Suprapubic skin (tissue), 4 donors: ENCODE measurements at regions not wholly inside any gene's neighbourhood (a gene's known extent, or its start where the extent isn't known, plus 50 kb on each side); places are given as distances from the start of the nearest gene placed in this dataset.

ENCODE experiments used
- DNase-seq, 2 donors: peaks; one replicate each; pipeline ENCODE4 v3.0.0-alpha.2; 2019; ENCODE audit warnings: low spot score in 2 of 2
- H3K27ac ChIP-seq: fragments of 200-600 bp; sonication (generic); one replicate; pipeline ENCODE4 v1.5.1; 2019
- H3K27me3 ChIP-seq: fragments of 200-600 bp; sonication (generic); one replicate; pipeline ENCODE4 v1.5.1; 2019
- H3K36me3 ChIP-seq: fragments of 200-600 bp; sonication (generic); one replicate; pipeline ENCODE4 v1.5.1; 2019
- H3K4me1 ChIP-seq: fragments of 200-600 bp; sonication (generic); one replicate; pipeline ENCODE4 v1.5.1; 2019
- H3K4me3 ChIP-seq: fragments of 200-600 bp; sonication (generic); one replicate; pipeline ENCODE4 v1.5.1; 2019; ENCODE audit warnings: mild to moderate bottlenecking
- H3K9me3 ChIP-seq: fragments of 200-600 bp; sonication (generic); one replicate; pipeline ENCODE4 v1.5.1; 2019
- EP300 ChIP-seq: sonication (generic); formaldehyde crosslinking; IDR thresholded peaks from one replicate; pipeline ENCODE4 v1.6.1; 2017; ENCODE audit warnings: antibody characterized with exemption
- POLR2A ChIP-seq, 2 donors: fragments of 450-650 bp; IDR thresholded peaks; one replicate each; pipeline ENCODE4 v1.6.1; 2017; ENCODE audit warnings: antibody characterized with exemption in 2 of 2, mild to moderate bottlenecking in 2 of 2, moderate library complexity in 2 of 2
- POLR2AphosphoS5 ChIP-seq, 3 donors: sonication (generic); formaldehyde crosslinking; IDR thresholded peaks; one replicate each; pipeline ENCODE4 v1.6.1; 2017; ENCODE audit warnings: antibody characterized with exemption in 3 of 3
- WGBS: methylation state at CpG from one replicate; pipeline ENCODE4 v1.1.5; 2018; 5-methylcytosine and 5-hydroxymethylcytosine counted together
- TF ChIP-seq, protein P1 (sequence below), 2 donors: fragments of 200-600 bp in 1 of 2; fragments of 450-650 bp in 1 of 2; sonication (generic) in 1 of 2; IDR thresholded peaks; one replicate each; pipeline ENCODE4 v1.5.1; 2016 to 2019; ENCODE audit warnings: antibody characterized with exemption in 2 of 2, mild to moderate bottlenecking in 1 of 2, moderate library complexity in 1 of 2

GRCh38 chr2:217749008-217749407, 253.8 kb downstream of the TNS1 start:
- DNase-seq = no peak
- Histone ChIP-seq H3K27ac (no peak overlapping the region), H3K4me3 (no peak overlapping the region)

DNA sequence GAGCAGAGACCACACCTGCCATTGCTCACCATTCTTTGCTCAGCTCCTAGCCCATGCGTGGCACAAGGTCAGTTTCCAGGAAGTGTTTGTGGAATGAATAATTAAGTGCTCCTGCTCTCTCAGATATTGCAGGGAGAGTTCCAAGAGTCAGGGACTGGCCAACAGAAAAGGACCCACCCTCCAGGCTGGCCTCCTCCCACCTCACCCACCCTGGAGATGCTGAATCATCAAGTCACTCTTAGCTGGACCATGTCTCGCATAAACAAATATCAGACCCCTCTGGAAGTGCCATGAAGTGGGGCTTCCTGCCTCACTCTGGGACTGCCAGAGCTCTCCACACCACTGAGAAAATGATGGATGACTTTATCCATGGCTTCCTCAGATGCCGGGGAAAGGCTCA, 256.0 kb downstream of the TNS1 start:
- no peaks in the 10 kb centered on the region for H3K9me3 ChIP-seq
- DNase-seq = no peak
- TF ChIP-seq POLR2AphosphoS5 (IDR thresholded peaks at IDR 0.05) (no peak), POLR2A (IDR thresholded peaks at IDR 0.05) (no peak), EP300 (no peak)
- TF ChIP-seq, protein P1, sequence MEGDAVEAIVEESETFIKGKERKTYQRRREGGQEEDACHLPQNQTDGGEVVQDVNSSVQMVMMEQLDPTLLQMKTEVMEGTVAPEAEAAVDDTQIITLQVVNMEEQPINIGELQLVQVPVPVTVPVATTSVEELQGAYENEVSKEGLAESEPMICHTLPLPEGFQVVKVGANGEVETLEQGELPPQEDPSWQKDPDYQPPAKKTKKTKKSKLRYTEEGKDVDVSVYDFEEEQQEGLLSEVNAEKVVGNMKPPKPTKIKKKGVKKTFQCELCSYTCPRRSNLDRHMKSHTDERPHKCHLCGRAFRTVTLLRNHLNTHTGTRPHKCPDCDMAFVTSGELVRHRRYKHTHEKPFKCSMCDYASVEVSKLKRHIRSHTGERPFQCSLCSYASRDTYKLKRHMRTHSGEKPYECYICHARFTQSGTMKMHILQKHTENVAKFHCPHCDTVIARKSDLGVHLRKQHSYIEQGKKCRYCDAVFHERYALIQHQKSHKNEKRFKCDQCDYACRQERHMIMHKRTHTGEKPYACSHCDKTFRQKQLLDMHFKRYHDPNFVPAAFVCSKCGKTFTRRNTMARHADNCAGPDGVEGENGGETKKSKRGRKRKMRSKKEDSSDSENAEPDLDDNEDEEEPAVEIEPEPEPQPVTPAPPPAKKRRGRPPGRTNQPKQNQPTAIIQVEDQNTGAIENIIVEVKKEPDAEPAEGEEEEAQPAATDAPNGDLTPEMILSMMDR (IDR thresholded peaks at IDR 0.05) = no peak
- H3K27ac ChIP-seq = no peak overlapping the region
- 84% methylated on average over 3 of the region's 3 CpGs for WGBS
- no peaks in the 10 kb centered on the region for H3K4me1 ChIP-seq
- H3K4me3 ChIP-seq = no peak overlapping the region
- no peaks in the 10 kb centered on the region for H3K36me3 ChIP-seq
- no peaks in the 10 kb centered on the region for H3K27me3 ChIP-seq

More at GRCh38 chr2:217749008-217749407, 253.8 kb downstream of the TNS1 start:
- Histone ChIP-seq H3K9me3 (no peaks in the 10 kb centered on the region), H3K4me1 (no peaks in the 10 kb centered on the region), H3K36me3 (no peaks in the 10 kb centered on the region), H3K27me3 (no peaks in the 10 kb centered on the region)
- TF ChIP-seq POLR2A (IDR thresholded peaks at IDR 0.05) = no peak
- no peak for TF ChIP-seq POLR2AphosphoS5 (IDR thresholded peaks at IDR 0.05)
- TF ChIP-seq, protein P1 (IDR thresholded peaks at IDR 0.05) = no peak
- no peak for TF ChIP-seq EP300
- WGBS = 90% methylated on average over 1 of the region's 5 CpGs

DNA sequence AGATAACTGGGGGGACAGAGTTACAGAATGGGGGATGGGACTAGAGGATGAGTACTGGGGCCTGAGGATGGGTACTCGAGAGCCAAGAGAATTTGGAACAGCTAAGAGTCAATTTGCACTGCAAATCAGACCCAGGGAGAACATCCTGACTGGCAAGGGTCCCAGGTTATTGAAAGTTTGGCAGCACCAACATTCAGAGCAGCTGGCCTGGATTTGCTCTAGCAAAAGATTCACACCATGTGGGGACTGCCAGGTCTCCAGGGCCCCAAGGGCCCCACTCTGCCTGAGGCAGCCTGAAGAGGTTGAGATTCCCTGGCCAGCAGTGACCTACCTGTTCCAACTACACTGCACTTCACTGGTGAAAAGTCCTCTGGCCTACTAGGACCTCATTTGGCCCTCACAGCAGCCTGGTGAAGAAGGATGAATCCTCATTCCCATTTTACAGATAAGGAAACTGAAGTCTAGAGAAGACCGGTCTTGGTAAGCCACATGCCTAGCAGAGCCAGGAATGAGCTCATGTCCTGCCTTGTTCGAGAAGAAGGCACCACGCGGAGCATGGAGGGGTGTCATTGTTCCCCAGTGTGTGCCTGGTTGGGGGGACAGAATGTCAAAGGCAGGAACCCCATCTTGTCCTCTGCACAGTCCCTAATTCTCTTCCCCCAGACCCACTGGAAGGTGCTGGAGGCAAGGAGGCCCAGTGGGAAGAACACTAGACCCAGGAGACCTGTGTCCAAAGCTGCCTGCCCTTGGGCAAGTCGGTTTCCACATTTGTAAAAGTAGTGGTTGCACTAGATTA, 258.6 kb downstream of the TNS1 start:
- Histone ChIP-seq H3K4me3 (no peak overlapping the region), H3K27me3 (no peaks in the 10 kb centered on the region), H3K36me3 (no peaks in the 10 kb centered on the region), H3K4me1 (peaks cover 7% of the 10 kb centered on the region), H3K27ac (no peak overlapping the region), H3K9me3 (no peaks in the 10 kb centered on the region)
- WGBS = 79% methylated on average over 6 of the region's 6 CpGs
- TF ChIP-seq, protein P1 (IDR thresholded peaks at IDR 0.05) = no peak
- no peak for TF ChIP-seq EP300
- no peak for TF ChIP-seq POLR2AphosphoS5 (IDR thresholded peaks at IDR 0.05)
- no peak for TF ChIP-seq POLR2A (IDR thresholded peaks at IDR 0.05)
- no peak for DNase-seq

DNA sequence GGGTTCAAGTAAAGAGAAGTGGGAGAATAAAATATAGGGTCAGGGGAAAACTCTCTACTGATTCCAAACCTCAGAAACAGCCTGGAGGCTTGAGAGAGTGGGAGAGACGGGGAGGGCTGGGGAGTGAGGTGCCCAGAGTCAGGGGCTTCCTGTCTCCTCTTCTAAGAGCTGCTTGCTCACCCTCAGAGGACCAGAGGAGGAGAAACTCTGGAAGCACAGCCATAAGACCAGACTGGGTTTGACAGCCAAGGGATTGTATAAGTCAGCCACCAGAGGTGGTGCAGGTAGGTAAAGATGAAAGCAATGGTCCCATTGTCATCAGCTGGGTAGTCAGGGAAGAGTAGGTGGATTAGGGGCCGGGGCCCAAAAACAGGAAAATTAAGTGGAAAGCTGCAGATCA, 259.4 kb downstream of the TNS1 start:
- H3K9me3 ChIP-seq = no peaks in the 10 kb centered on the region
- H3K4me3 ChIP-seq = no peak overlapping the region
- no peak for DNase-seq
- no peak overlapping the region for H3K27ac ChIP-seq
- H3K4me1 ChIP-seq = peaks cover 7% of the 10 kb centered on the region
- WGBS = 86% methylated on average over 2 of the region's 2 CpGs
- no peaks in the 10 kb centered on the region for H3K36me3 ChIP-seq
- TF ChIP-seq POLR2A (IDR thresholded peaks at IDR 0.05) (no peak), POLR2AphosphoS5 (IDR thresholded peaks at IDR 0.05) (no peak)
- TF ChIP-seq, protein P1 (IDR thresholded peaks at IDR 0.05) = no peak
- H3K27me3 ChIP-seq = no peaks in the 10 kb centered on the region

- TF ChIP-seq POLR2AphosphoS5 (IDR thresholded peaks at IDR 0.05) = no peak
- TF ChIP-seq, protein P1 (IDR thresholded peaks at IDR 0.05) = no peak
- TF ChIP-seq EP300 = no peak
- no peak for TF ChIP-seq POLR2A (IDR thresholded peaks at IDR 0.05)
- WGBS = 86% methylated on average over 5 of the region's 5 CpGs
- peaks cover 7% of the 10 kb centered on the region for H3K4me1 ChIP-seq
- no peaks in the 10 kb centered on the region for H3K9me3 ChIP-seq
- H3K36me3 ChIP-seq = no peaks in the 10 kb centered on the region
- DNase-seq = no peak
- no peaks in the 10 kb centered on the region for H3K27me3 ChIP-seq
- no peak overlapping the region for H3K4me3 ChIP-seq
- H3K27ac ChIP-seq = no peak overlapping the region
These were observed 260.0 kb downstream of the TNS1 start for GRCh38 chr2:217742841-217743240.
